ENCODE measurements at regions not wholly inside any gene's neighbourhood (a gene's known extent, or its start where the extent isn't known, plus 50 kb on each side); places are given as distances from the start of the nearest gene placed in this dataset.

DNA sequence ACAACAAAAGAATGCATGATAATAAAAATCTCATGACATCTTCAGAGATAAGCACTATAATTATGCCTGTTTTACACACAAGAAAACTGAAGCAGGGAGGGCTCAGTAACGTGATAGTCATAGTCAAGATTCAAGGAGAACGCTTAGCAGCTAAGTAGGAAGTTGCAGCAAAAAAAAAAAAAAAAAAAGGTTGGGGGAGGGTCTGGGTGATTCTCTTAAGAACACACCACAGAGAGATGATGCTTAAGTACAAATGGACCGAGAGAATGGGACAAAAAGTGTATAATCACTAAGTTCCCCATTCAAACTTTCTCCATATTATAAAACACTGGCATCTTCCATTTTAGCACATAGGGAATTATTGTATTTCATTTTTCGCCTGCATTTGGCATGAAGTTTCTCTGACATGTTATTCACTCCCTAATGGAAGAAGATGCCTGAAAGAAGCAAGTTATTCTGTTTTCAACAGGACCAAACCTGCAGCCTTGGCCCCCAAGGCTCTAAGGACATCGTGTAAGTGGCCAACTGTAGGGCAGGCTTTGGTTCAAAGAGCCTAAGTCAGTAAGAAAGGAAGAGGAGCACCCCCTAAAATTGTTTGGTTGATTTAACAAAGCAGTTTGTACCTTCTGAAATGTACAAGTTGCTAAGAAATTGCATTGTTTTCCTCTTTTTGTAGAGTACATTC lies 142.9 kb upstream of the TMPO start:
- no peak for TF ChIP-seq POLR2AphosphoS5 (IDR thresholded peaks at IDR 0.05)
- TF ChIP-seq, protein P1, sequence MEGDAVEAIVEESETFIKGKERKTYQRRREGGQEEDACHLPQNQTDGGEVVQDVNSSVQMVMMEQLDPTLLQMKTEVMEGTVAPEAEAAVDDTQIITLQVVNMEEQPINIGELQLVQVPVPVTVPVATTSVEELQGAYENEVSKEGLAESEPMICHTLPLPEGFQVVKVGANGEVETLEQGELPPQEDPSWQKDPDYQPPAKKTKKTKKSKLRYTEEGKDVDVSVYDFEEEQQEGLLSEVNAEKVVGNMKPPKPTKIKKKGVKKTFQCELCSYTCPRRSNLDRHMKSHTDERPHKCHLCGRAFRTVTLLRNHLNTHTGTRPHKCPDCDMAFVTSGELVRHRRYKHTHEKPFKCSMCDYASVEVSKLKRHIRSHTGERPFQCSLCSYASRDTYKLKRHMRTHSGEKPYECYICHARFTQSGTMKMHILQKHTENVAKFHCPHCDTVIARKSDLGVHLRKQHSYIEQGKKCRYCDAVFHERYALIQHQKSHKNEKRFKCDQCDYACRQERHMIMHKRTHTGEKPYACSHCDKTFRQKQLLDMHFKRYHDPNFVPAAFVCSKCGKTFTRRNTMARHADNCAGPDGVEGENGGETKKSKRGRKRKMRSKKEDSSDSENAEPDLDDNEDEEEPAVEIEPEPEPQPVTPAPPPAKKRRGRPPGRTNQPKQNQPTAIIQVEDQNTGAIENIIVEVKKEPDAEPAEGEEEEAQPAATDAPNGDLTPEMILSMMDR (IDR thresholded peaks at IDR 0.05 in 8 of 11, conservative IDR thresholded peaks at IDR 0.05 in 3 of 11) = no peak

Data from spleen (tissue), 7 donors.